Stimulated activated CD4-positive, alpha-beta T cell treated with anti-CD3 and anti-CD28 coated beads, Interleukin-12 subunit alpha, Interleukin-12 subunit beta, amount 100 ng/mL, for 24 hours (primary cell): ENCODE measurements at regions not wholly inside any gene's neighbourhood (a gene's known extent, or its start where the extent isn't known, plus 50 kb on each side); places are given as distances from the start of the nearest gene placed in this dataset.
A peak's percentile ranks its signal among the peaks of the same experiment; 100 is the strongest.
"Not testable (repeated sequence)": the region's sequence is repeated elsewhere in the genome, so short reads cannot be mapped to it uniquely, and the experiment has no call there.

ENCODE experiments used
- DNase-seq, 2 experiments: peaks; one replicate each; pipeline ENCODE4 v3.0.0-alpha.2; 2020; ENCODE audit warnings: low read depth in 2 of 2

DNA sequence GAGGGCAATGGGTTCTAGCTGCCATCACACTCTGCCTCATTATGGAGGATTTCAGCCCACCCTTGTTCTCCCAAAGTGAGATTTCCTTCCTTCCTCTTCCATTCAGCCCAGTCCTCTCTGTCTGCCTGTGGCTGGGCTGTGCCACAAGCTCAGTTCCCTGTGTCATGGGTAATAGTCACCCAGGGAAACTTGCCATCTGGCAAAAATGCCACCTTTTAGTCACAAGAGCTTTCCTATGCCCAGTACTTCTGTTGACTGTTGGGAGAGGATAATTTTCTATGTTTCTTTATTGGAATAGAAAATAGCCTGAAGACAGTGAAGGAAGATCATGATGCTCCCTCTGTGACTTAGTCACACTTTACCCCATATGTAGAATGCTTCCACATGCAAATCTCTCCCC is 71.4 kb downstream of the TLR4 start:
- DNase-seq = no peak

DNA sequence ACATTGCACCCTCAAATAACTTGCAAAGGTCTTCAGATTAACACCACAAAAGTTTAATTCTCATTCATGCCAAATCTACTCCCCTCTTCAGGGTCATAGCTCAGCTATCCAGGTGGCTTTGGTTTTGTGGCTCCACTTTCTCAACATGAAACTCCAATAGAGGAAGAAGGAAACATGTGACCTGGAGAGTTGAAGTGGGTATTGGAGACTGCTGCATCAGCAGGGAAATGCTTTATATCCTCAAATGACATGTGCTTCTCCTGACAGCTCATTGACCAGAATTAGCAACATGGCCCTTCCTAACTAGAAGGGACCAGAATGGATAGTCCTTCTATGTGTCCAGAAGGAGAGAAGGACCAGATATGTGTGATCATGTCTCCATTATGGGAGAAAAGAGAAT is 73.6 kb downstream of the TLR4 start:
- DNase-seq = no peak

DNA sequence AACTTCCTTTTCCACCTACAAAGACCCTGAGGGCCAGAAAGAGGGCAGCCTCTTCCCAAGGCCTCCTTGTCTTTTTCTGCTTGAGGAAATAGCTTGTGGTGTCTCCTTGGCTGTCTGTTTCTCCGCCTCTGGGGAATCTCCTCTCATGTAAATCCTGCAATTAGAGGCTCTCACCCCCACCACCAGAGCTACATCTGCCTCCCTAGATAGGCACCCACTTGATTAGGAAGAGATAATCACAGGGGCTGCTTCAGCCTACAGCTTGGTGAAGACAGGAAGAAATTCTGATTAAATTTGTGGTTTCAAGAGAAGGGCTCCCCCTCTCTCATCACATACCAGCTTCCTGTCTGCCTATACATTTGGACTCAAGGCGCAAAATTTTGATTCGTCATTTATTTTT is 75.6 kb downstream of the TLR4 start:
- DNase-seq = no peak

DNA sequence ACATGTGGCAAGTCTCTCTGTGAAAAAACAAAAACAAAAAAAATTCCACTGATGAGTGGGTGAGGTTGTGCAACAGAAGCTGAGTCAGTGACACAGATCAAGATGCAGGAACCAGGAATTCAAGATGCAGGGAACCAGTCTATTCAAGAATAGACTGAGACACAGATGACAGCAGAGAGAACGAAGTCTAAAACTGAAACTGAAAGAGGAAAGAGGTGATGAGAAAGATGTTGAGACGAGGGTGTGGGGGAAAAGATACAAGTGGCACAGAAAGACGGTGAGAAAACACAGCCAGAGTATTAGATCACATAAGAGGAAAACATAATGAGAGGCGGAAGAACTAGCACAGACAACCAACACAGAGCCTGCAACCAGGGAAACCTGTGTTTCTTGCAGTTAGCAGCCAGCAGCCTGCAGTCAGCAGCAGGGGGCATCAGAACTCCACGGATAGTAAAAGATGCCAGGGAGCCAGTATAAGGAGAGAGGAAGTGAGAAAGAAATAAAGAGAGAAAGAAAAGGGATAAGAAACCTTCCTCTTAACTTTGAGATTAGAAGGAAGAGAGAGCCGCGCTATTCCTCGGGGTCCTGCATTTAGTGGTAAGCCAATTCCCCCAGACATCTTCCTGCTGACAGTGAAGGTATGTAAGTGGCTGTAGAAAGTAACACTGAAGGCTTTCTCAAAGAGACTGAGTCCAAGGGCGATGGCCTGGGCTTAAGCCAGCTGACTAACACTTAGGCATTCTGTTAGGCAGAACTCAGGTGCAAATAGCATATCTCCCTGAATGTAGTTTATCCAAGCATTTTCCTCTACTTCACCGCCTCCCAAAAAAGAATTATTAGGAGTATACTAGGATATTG is 79.0 kb downstream of the TLR4 start:
- DNase-seq = peak; percentile 5 to 23

DNA sequence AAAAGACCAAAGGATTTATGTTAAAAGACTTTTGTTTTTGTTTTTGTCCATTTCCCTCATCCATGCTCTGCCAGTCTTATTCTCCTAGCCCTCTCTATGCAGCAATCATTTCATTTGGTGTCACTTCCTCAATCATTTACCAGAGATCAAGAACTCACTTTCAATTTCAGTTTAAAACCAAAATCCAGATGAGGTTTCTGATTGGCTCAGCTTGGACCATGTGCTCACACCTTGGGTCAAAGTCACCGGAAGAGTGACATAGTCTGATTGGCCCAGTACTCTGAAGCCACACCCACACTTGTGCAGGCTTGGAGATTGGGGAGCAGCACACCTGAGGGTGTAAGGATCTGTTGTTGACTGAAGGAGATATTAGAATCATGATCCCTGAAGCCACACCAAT is 79.6 kb downstream of the TLR4 start:
- DNase-seq = no peak

DNA sequence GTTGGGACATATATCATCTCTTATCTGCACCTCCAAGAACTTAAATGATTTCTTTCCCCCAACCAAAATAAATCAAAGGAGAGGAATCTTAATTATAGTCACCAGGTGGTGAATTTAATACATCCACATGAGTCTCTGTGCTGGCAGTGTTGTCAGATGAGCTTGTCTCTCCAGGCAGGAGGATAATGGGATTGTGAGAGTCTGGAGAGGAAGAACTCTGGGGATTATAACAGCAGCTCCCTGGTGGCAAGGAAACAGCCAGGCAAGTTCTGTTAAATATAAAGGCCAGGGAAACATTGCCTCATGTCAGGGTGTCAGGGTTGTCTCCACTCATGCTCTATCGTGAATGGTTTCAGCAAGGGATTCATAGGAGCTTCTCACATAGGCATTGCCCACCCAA is 80.8 kb downstream of the TLR4 start:
- DNase-seq = no peak

DNA sequence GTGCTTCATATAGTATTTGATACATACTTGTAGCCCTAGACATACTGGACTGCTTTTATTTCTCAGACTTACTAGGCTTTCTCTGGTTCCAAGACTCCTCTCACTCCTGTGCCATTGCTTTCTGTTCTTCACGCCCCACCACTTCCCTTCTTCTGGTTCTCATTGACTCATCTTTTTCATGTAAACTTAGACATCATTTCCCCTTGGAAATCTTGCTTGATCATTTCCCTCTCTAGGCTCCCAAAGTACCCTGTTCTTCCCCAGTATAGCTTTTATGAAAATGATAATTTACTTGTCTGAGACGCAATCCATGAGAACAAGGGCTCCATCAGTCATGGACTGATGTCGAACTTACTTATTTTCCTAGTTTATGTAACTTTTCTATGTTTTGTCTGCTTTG is 83.5 kb downstream of the TLR4 start:
- no peak for DNase-seq

DNA sequence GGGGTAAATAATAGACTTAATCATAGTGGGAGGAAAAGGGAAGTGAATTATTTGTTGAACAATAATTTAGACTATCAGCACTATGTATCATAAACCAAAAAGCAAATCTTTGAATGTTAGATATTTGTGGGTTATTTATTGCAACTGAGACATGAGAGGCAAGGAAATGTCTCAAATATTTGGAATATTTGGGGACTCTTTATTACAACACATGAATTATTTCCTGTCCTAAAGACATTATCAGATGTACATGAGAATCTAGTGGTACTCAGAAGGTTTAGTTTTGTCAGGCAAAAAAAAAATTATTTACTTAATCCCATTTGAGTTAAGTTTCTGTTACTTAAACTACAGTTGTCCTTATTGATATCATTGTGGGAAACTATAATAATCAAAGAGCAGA is 91.1 kb downstream of the TLR4 start:
- DNase-seq = no peak

DNA sequence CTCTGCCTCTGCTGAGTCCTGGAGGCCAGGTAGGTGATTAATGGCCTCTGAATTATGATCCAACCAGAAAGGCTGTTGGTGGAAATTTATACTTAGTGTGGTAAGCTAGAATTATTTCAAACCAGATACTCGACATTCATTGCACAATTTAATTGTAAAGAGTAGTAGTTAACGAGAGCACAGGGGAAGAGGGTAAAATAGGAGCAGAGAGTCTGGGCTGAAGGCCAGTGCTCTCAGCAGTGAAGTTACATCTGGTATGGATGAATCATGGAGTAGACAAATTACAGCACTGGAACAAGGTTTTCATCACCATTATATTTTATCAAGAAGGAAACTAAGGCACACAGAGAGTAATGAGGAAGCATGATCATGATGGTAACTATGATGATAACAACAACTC is 92.5 kb downstream of the TLR4 start:
- DNase-seq = no peak

DNA sequence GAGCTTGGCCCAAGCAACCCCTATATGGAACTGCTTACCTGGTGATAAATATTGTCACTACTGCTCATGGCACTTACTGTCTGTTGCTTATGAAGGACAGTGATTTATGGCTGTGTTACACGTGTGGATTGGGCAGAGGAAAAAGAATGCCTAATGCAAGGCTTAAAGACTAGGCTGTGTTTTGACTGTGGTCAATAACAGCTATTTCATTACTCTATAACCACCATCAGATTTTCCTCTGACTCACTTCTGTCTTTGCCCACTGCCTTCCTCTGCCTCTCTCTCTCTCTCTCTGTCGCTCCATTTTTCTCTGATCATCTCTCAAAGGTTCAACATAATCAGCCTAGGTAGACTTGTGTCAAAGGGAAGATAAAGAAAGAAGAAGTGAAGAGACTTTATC is 96.2 kb downstream of the TLR4 start:
- no peak for DNase-seq

DNA sequence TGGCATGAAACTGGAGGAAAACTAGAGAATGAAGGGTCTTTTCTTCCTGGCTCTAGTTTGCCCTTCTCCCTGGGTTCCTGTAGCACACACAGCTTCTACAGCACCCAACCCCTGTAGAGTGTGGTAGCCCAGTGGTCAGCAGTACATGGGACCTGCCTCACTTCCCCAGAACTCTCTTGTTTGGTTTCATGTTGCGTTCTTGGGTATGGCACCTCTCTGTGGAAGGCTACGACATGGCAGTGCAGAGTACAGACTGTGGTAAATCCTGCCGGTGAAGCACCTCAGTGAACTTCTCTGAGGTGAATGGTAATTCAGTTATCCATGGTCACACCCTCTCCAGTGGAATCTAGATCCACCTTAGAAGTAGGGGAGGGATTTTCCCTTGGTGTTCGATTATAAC is 105.5 kb downstream of the TLR4 start:
- DNase-seq = no peak

DNA sequence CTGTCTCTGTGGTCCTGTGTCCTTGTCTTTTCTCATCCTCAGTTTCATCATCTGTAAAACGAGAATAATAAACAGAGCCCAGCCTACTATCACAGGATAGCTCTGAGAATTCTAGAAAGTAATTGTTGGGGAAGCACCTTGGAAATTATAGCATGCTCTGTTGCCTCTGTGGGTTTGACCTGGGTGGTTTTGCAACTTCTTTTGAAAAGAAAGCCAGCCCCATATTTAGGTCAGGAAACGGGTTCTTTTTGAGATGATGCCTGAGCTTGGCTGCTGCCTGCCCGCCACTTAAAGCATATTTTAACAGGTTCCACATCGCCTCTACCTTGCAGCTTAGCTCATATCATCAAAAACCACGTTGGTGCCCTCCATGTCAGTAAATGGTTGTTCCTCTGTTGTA is 111.1 kb downstream of the TLR4 start:
- DNase-seq = no peak

DNA sequence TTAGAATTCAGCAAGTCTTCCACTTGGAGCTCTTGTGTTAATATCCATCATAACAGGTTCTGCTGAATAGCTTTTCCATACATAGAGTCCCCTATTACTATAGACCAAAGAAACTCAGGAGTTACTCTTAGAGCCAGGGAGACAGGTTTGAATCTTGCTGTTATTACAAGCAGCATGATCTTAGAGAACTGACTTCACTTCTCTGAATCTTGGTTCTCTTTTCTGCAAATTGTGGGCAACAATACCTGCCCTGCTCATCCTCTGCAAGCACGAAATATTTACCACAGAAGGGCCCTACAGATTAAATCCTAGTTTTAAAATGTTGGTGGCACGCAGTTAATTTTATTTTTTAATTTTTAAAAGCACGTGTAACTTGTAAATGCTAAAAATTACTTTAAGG is 111.7 kb downstream of the TLR4 start:
- DNase-seq = no peak

DNA sequence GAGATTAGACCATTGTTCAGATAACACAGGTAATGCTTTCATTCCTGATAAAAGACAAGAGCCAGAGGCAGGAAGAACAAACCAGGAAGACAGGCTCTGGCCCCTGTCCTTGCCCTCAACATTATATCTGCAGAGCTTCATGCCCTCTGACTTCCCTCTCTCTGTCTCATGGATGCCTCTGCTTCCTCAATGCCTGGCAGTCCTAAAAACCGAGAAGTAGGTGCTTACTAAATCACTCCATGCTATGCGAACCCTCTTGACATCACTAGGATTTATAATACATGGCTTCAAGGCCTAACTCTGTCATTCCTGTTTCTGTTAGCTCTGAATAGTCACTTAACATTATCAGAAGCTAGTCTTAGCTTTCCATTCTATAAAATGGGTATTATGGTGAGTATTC is 117.8 kb downstream of the TLR4 start:
- no peak for DNase-seq

DNA sequence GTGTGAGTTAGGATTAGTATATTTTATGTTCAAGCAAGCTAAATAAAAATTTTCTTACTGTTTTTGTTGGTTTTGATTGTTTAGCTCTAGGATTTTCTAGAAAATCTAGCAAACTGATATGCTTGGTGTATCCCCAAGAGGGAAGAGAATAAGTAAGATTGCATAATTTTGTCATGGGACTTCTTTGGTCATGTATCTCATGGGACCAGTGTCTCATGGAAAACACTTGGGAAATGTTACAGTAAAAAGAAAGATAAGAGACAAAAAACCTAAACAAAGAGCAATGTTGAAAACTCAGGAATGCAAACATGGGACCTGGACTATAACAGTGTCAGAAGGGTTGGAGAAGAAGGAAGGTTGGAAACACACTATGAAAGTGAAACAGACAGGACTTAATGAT is 119.4 kb downstream of the TLR4 start:
- DNase-seq = no peak

DNA sequence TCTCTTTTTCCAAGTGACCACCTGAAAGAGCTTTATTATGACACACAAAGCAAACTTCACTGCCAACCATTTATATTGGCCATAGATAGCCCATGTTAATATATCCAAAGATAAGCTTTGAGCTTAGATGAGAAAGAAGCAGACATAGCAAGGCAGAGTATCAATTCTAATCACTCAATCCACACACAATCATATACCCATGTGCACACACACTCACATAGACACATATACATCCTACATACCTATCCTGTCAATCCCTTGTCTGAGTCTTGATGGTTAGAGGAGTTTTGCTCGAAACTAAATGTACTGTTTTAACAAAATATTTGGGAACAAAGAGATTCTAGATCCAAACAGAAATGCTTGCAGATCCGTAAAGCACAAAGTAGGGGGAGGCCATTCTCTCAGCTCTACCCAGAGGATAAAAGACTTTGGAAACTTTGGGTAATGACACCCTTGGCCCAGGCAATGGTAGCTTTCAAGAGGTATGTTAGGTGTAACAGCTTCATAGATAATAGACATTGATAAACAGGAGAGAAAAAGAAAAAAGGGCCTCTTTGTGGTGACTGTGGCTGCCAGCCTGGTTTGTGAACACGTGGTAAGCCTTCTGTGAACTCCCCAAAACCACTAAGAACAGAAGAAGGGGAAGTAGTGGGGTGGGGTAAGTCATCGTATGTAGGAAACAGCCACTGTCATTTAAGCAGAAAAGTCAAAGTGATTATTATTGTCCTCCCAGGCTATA is 121.6 kb downstream of the TLR4 start:
- DNase-seq = peak; percentile 2 to 10

DNA sequence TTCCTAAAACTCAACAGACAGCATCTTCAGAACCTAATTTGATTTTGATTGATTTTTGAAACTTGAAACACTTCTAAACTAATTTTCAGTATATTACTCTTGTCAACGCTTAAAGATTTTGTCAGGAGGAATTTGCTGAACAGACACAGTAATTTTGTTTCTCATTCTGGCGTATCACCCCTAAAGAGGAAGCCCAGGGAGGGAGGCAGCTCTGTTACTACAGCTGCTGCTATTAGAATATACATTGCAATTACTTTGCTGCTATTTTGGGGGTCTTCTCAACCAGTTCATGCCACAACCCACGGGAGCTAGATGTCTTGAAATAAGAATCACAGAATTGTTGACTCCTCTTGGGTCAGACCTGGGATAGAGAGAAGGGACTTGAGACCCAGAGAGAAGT is 122.6 kb downstream of the TLR4 start:
- DNase-seq = no peak

DNA sequence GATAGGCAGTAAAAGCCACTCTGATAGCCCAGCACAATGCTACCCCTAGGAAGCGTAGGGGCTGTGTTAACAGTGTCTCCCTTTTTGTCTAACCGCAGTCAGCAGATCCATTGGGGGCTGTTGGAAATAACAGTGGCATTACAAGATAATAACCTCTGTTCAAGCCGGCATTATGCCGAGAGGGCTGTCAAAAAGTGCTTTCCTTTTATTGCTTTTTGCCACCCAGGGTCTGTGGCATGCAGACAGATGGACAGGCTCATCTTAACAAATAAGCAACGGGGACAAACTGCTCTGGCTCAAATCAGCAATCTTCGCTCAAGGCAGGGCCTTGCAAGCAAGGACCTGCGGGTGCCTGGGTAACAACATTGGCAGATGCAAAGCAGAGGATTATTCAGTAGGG is 123.3 kb downstream of the TLR4 start:
- DNase-seq = no peak

DNA sequence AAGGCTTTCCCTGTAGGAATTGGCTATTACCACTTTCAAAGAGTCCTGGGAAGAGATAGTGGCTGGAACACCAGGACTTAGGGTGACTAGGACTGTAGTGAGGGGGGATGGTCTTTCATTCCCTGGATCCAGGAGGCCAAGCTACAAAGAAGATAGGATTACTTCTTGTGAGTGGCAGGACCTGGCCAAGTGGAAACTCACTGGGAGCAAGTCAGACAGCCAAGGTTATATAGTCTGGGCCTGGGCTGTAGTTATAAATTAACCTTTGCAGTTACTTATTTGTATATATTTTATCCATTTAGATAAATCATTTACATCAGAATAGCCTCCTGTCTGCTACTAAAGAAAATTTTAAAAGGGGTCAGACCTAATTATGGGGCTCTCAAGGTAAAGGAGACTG is 124.3 kb downstream of the TLR4 start:
- DNase-seq = no peak

DNA sequence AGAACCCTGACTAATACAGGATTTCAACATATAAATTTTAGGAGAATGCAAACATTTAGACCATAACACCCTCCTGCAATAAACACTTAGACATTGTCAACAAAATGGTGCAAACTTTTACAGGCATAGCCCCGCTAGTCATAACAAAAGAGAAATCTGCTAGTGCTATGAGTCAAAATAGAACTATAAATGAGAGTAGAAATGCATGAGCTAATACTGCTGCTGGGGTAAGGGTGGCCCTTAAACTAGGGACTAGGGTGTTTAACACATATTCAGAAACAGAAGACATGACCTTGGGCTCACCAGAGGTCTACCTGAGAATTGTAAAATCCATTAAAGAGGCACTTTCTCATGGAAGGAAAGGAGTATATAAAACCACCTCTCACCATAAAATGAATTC is 131.6 kb downstream of the TLR4 start:
- DNase-seq = no peak

DNA sequence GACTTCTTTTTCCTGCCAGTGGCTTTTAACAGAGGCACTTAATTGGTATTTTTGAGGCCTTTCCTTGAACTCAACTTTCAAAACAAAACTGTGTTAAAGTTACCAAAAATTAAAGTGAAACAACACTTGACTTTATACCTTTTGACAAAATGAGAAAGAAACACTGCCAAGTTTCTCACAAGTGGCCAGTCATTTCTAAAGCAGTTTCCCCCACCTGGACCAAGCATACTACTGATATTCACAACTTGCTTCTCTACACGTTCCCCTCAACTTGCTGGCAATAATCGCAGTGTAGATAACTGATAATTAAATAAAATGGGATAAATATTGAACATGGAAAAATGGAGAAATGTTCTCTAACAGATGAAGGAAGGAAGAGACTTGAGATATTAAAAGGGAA is 135.7 kb downstream of the TLR4 start:
- DNase-seq = no peak

DNA sequence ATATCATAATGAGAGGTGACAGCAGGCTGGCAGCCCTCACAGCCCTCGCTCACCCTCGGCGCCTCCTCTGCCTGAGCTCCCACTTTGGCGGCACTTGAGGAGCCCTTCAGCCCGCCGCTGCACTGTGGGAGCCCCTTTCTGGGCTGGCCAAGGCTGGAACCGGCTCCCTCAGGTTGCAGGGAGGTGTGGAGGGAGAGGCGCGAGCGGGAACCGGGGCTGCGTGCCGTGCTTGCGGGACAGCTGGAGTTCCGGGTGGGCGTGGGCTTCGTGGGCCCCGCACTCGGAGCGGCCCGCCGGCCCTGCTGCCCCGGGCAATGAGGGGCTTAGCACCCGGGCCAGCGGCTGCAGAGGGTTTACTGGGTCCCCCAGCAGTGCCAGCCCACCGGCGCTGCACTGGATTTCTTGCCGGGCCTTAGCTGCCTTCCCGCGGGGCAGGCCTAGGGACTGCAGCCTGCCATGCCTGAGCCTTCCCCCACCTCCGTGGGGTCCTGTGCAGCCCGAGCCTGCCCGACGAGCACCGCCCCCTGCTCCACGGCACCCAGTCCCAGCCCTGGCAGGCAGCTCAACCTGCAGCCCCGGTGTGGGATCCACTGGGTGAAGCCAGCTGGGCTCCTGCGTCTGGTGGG is 147.7 kb downstream of the TLR4 start:
- DNase-seq = not testable (repeated sequence)

DNA sequence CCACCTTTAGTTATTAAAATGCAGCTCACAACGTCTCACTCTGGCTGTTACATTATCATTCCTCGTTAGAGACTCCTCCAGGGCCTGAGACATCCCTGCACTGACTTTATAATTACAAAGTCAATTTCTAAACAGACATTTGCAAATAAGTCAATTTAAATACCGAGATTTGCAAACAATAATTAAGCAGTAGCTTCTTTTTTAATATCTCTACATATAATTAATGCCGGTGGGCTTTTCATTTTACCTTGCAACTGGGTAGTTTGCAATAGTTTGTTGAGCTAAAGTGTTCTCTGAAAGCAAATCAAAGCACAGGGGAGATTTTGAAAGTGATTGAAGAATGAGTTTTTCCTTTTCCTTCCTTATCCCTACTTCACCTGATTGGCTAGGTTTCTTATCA is 154.4 kb downstream of the TLR4 start:
- no peak for DNase-seq
